Neural cell (in vitro differentiated cells): ENCODE measurements at regions not wholly inside any gene's neighbourhood (a gene's known extent, or its start where the extent isn't known, plus 50 kb on each side); places are given as distances from the start of the nearest gene placed in this dataset.

Experiments
- H2AFZ ChIP-seq: fragments of 200-600, 300-800 bp; sonication (generic), shearing (Covaris generic); 2 replicates; pipeline ENCODE4 v1.6.0; 2014; ENCODE audit warnings: low read depth, mild to moderate bottlenecking, antibody characterized with exemption, low read length, moderate library complexity
- H3F3A ChIP-seq: fragments of 200-600 bp; shearing (Covaris generic); 2 replicates; pipeline ENCODE4 v1.6.1; 2016; ENCODE audit warnings: mild to moderate bottlenecking, moderate library complexity, mixed read lengths, antibody characterized with exemption, low read length; ENCODE audit not compliant: insufficient read depth, poor library complexity, severe bottlenecking
- H3K27ac ChIP-seq: fragments of 200-600, 300-800 bp; sonication (generic), shearing (Covaris generic); 2 replicates; pipeline ENCODE4 v1.5.1; 2014; ENCODE audit warnings: mild to moderate bottlenecking, low read length, moderate library complexity
- H3K27me3 ChIP-seq: fragments of 300-800, 200-600 bp; sonication (generic), shearing (Covaris generic); 2 replicates; pipeline ENCODE4 v1.6.0; 2014; ENCODE audit warnings: mild to moderate bottlenecking, low read depth, low read length, moderate library complexity; ENCODE audit not compliant: insufficient read depth
- H3K36me3 ChIP-seq: fragments of 300-800, 200-600 bp; sonication (generic), shearing (Covaris generic); 2 replicates; pipeline ENCODE4 v1.5.1; 2014; ENCODE audit warnings: mild to moderate bottlenecking, antibody characterized with exemption, low read length, moderate library complexity; ENCODE audit not compliant: insufficient read depth
- H3K4me2 ChIP-seq: fragments of 300-800, 200-600 bp; sonication (generic), shearing (Covaris generic); 2 replicates; pipeline ENCODE4 v1.6.0; 2014; ENCODE audit warnings: mild to moderate bottlenecking, low read length
- H3K4me3 ChIP-seq: fragments of 300-800, 200-600 bp; sonication (generic), shearing (Covaris generic); 2 replicates; pipeline ENCODE4 v1.5.1; 2014; ENCODE audit warnings: mild to moderate bottlenecking, low read length, moderate library complexity
- H3K79me2 ChIP-seq: fragments of 200-600 bp; shearing (Covaris generic); replicated peaks from 2 replicates; pipeline ENCODE4 v1.6.0; 2014; ENCODE audit warnings: mild to moderate bottlenecking, low read length, moderate library complexity; ENCODE audit not compliant: insufficient read depth
- H3K9ac ChIP-seq: fragments of 300-800, 200-600 bp; sonication (generic), shearing (Covaris generic); 2 replicates; pipeline ENCODE4 v1.6.1; 2016; ENCODE audit warnings: mild to moderate bottlenecking, low read length, mixed read lengths
- H3K9me2 ChIP-seq: fragments of 200-600 bp; shearing (Covaris generic); 2 replicates; pipeline ENCODE4 v1.6.1; 2016; ENCODE audit warnings: mild to moderate bottlenecking, low read length, mixed read lengths; ENCODE audit not compliant: insufficient read depth
- H3K9me3 ChIP-seq: fragments of 200-600, 300-800 bp; sonication (generic), shearing (Covaris generic); 2 replicates; pipeline ENCODE4 v1.6.1; 2016; ENCODE audit warnings: mild to moderate bottlenecking, mixed run types, low read length, moderate library complexity, mixed read lengths
- H4K20me1 ChIP-seq: fragments of 200-600 bp; shearing (Covaris generic); 2 replicates; pipeline ENCODE4 v1.6.1; 2016; ENCODE audit warnings: mild to moderate bottlenecking, mixed run types; ENCODE audit not compliant: insufficient read depth
- CTCF ChIP-seq: fragments of 450-650 bp; IDR thresholded peaks from 2 replicates; pipeline ENCODE4 v1.5.1; 2014; ENCODE audit warnings: antibody characterized with exemption, mild to moderate bottlenecking, moderate library complexity; ENCODE audit not compliant: poor library complexity, severe bottlenecking
- EP300 ChIP-seq: fragments of 450-650 bp; conservative IDR thresholded peaks from 2 replicates; pipeline ENCODE4 v1.6.1; 2014; ENCODE audit warnings: antibody characterized with exemption, mild to moderate bottlenecking, moderate library complexity; ENCODE audit not compliant: poor library complexity, severe bottlenecking
- EZH2 ChIP-seq: fragments of 200-600, 300-800 bp; shearing (Covaris generic), sonication (generic); IDR thresholded peaks from 2 replicates; pipeline ENCODE4 v1.6.1; 2014; ENCODE audit warnings: antibody characterized with exemption, low read length, borderline replicate concordance, mild to moderate bottlenecking; ENCODE audit not compliant: insufficient read depth, poor library complexity, severe bottlenecking
- MXI1 ChIP-seq: fragments of 450-650 bp; conservative IDR thresholded peaks from 2 replicates; pipeline ENCODE4 v1.6.1; 2014; ENCODE audit warnings: antibody characterized with exemption, mild to moderate bottlenecking; ENCODE audit not compliant: poor library complexity, severe bottlenecking
- POLR2AphosphoS5 ChIP-seq: IDR thresholded peaks from 2 replicates; pipeline ENCODE4 v1.6.1; 2012
- RAD21 ChIP-seq: fragments of 450-650 bp; conservative IDR thresholded peaks from 2 replicates; pipeline ENCODE4 v1.6.1; 2014; ENCODE audit warnings: antibody characterized with exemption, mild to moderate bottlenecking, moderate library complexity
- REST ChIP-seq: IDR thresholded peaks from 2 replicates; pipeline ENCODE4 v1.6.1; 2012; ENCODE audit warnings: borderline replicate concordance
- SMC3 ChIP-seq: fragments of 450-650 bp; conservative IDR thresholded peaks from 2 replicates; pipeline ENCODE4 v1.6.1; 2014; ENCODE audit warnings: antibody characterized with exemption, mild to moderate bottlenecking, moderate library complexity; ENCODE audit not compliant: poor library complexity
- TAF1 ChIP-seq: IDR thresholded peaks from 2 replicates; pipeline ENCODE4 v1.6.1; 2012; ENCODE audit warnings: low read depth

- TF ChIP-seq REST (no peak), TAF1 (no peak), EZH2 (no peak), RAD21 (no peak), EP300 (no peak), SMC3 (no peak), POLR2AphosphoS5 (no peak), MXI1 (no peak), CTCF (no peak)
- no peaks in the 10 kb centered on the region for H3K27me3 ChIP-seq
- no peak overlapping the region for H3K27ac ChIP-seq
- H3F3A ChIP-seq = no peaks in the 10 kb centered on the region
- H4K20me1 ChIP-seq = no peaks in the 10 kb centered on the region
- H2AFZ ChIP-seq = no peak overlapping the region
- no peak overlapping the region for H3K4me2 ChIP-seq
- no peaks in the 10 kb centered on the region for H3K9me2 ChIP-seq
- H3K9me3 ChIP-seq = no peaks in the 10 kb centered on the region
- no peak overlapping the region for H3K4me3 ChIP-seq
- H3K36me3 ChIP-seq = no peaks in the 10 kb centered on the region
- no peaks in the 10 kb centered on the region for H3K79me2 ChIP-seq
- no peak overlapping the region for H3K9ac ChIP-seq
These were observed 58.1 kb upstream of the SLC6A6 start for GRCh38 chr3:14344351-14344750.

- Histone ChIP-seq H4K20me1 (no peaks in the 10 kb centered on the region), H3K9me3 (no peaks in the 10 kb centered on the region), H3K27ac (no peak overlapping the region), H3K36me3 (no peaks in the 10 kb centered on the region), H3K9ac (no peak overlapping the region), H3K4me2 (no peak overlapping the region), H3F3A (no peaks in the 10 kb centered on the region), H3K27me3 (no peaks in the 10 kb centered on the region), H3K9me2 (no peaks in the 10 kb centered on the region), H2AFZ (no peak overlapping the region), H3K4me3 (no peak overlapping the region), H3K79me2 (no peaks in the 10 kb centered on the region)
- no peak for TF ChIP-seq CTCF
- TF ChIP-seq REST = no peak
- TF ChIP-seq SMC3 = no peak
- TF ChIP-seq MXI1 = no peak
- TF ChIP-seq POLR2AphosphoS5 = no peak
- TF ChIP-seq EZH2 = no peak
- TF ChIP-seq TAF1 = no peak
- TF ChIP-seq RAD21 = no peak
- TF ChIP-seq EP300 = no peak
These were observed 56.8 kb upstream of the SLC6A6 start for GRCh38 chr3:14345496-14346150.
